PC-3 (cell line): ENCODE measurements at regions not wholly inside any gene's neighbourhood (a gene's known extent, or its start where the extent isn't known, plus 50 kb on each side); places are given as distances from the start of the nearest gene placed in this dataset.

Experiments used
- EZH2 ChIP-seq: fragments of 300-600 bp; sonication (generic); IDR thresholded peaks from one replicate; pipeline ENCODE4 v1.6.1; 2017; ENCODE audit warnings: antibody characterized with exemption, mild to moderate bottlenecking, low read length; ENCODE audit not compliant: unreplicated experiment
- TF ChIP-seq, protein P1 (sequence below): fragments of 300-600 bp; sonication (generic); conservative IDR thresholded peaks from 2 replicates; pipeline ENCODE4 v1.5.1; 2017; ENCODE audit warnings: antibody characterized with exemption, low read depth, mild to moderate bottlenecking, low read length

DNA sequence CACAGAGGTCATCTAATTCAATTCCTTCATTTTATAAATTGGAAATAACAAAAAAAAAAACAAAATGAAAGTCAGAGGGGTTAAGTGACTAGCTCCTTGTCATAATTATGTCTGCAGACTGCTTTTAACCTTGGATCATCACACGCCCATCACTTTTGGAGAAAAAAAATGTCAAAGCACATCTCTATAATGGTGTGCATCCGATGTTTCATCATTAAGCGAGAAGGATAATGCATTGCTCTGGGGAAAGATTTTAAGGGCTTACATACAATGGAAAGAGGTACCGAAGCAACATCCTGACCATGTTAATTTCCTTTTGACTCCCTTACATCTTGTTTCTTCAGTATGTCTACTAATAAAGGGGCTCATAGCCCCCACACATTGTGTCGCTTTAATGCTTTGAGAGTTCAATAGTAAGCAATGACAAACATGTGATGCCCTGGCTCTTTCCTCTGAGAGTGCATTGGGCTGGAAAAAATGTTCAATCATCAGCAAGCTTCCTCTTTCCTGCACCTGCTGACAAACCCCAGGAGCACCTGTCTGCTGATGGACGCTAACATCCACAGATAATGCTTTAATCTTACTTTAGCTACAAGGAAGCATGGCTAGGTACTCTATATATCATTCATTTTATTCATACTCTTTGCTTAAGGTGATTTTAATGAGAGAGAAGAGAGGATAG is 242.2 kb downstream of the SMARCA2 start:
- TF ChIP-seq, protein P1, sequence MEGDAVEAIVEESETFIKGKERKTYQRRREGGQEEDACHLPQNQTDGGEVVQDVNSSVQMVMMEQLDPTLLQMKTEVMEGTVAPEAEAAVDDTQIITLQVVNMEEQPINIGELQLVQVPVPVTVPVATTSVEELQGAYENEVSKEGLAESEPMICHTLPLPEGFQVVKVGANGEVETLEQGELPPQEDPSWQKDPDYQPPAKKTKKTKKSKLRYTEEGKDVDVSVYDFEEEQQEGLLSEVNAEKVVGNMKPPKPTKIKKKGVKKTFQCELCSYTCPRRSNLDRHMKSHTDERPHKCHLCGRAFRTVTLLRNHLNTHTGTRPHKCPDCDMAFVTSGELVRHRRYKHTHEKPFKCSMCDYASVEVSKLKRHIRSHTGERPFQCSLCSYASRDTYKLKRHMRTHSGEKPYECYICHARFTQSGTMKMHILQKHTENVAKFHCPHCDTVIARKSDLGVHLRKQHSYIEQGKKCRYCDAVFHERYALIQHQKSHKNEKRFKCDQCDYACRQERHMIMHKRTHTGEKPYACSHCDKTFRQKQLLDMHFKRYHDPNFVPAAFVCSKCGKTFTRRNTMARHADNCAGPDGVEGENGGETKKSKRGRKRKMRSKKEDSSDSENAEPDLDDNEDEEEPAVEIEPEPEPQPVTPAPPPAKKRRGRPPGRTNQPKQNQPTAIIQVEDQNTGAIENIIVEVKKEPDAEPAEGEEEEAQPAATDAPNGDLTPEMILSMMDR, result no peak
- no peak for TF ChIP-seq EZH2
